Umbilical cord (tissue), 1 donor: ENCODE measurements at regions not wholly inside any gene's neighbourhood (a gene's known extent, or its start where the extent isn't known, plus 50 kb on each side); places are given as distances from the start of the nearest gene placed in this dataset.
"Not testable (repeated sequence)": the region's sequence is repeated elsewhere in the genome, so short reads cannot be mapped to it uniquely, and the experiment has no call there.

Experiments used
- DNase-seq: peaks from one replicate; pipeline ENCODE4 v3.0.0-alpha.2; 2015; ENCODE audit warnings: low spot score

GRCh38 chr12:112711026-112711425, 80.5 kb upstream of the RPH3A start:
- DNase-seq, result no peak

- DNase-seq, result no peak
Observed at GRCh38 chr12:112711507-112711906, 80.0 kb upstream of the RPH3A start.

GRCh38 chr12:112712751-112713150, 78.8 kb upstream of the RPH3A start:
- DNase-seq, result not testable (repeated sequence)

GRCh38 chr12:112713471-112713870, 78.1 kb upstream of the RPH3A start:
- no peak for DNase-seq

- DNase-seq, result no peak
Observed at GRCh38 chr12:112714166-112714710, 77.3 kb upstream of the RPH3A start.

GRCh38 chr12:112716099-112717093, 75.2 kb upstream of the RPH3A start:
- no peak for DNase-seq

- DNase-seq, result no peak
Observed at GRCh38 chr12:112728864-112729263, 62.7 kb upstream of the RPH3A start.

- no peak for DNase-seq
Observed at GRCh38 chr12:112734859-112735695, 56.5 kb upstream of the RPH3A start.

- DNase-seq, result no peak
Observed at GRCh38 chr12:112738531-112738930, 53.0 kb upstream of the RPH3A start.

GRCh38 chr12:112740387-112740934, 51.1 kb upstream of the RPH3A start:
- DNase-seq, result no peak

- no peak for DNase-seq
Observed at GRCh38 chr12:112741106-112741505, 50.4 kb upstream of the RPH3A start.
